SK-N-SH (cell line): ENCODE measurements at regions not wholly inside any gene's neighbourhood (a gene's known extent, or its start where the extent isn't known, plus 50 kb on each side); places are given as distances from the start of the nearest gene placed in this dataset.

ENCODE experiments used
- CTCF ChIA-PET: fragments of 300-600, 350-600 bp; formaldehyde crosslinking; extraction: SDS; loops from one replicate; lab custom pipeline; 2021; lab: Yijun Ruan, JAX
- POLR2A ChIA-PET: fragments of 350-600 bp; sonication (Branson Sonifier 250); formaldehyde crosslinking; extraction: SDS; loops from one replicate; lab custom pipeline; 2020; ENCODE audit warnings: antibody characterized with exemption, inconsistent platforms; lab: Yijun Ruan, JAX
- DNase-seq: peaks from one replicate; pipeline ENCODE4 v3.0.0; 2012
- H2AFZ ChIP-seq: fragments of 200-600 bp; sonication (generic); 2 replicates; pipeline ENCODE4 v1.8.1; 2016; ENCODE audit warnings: antibody characterized with exemption, mild to moderate bottlenecking, low read depth
- H3F3A ChIP-seq: fragments of 200-600 bp; sonication (generic); replicated peaks from 2 replicates; pipeline ENCODE3; 2016; ENCODE audit warnings: antibody characterized with exemption, mild to moderate bottlenecking; ENCODE audit not compliant: insufficient read depth
- H3K27ac ChIP-seq, 2 experiments: fragments of 200-500 bp in 1 of 2; fragments of 200-600 bp in 1 of 2; sonication (Bioruptor generic) in 1 of 2; sonication (generic), shearing (Covaris generic) in 1 of 2; 2 replicates each; pipeline versions ENCODE4 v1.5.1 to v1.6.1; 2014 to 2016; ENCODE audit warnings: low read depth in 2 of 2, inconsistent platforms in 1 of 2, low read length in 1 of 2, mild to moderate bottlenecking in 1 of 2, mixed read lengths in 1 of 2
- H3K27me3 ChIP-seq: fragments of 200-600 bp; sonication (generic), shearing (Covaris generic); 2 replicates; pipeline ENCODE4 v1.6.1; 2016; ENCODE audit warnings: mixed run types; ENCODE audit not compliant: insufficient read depth
- H3K36me3 ChIP-seq, 2 experiments: fragments of 200-500 bp in 1 of 2; fragments of 200-600 bp in 1 of 2; sonication (Bioruptor generic) in 1 of 2; sonication (generic) in 1 of 2; replicated peaks in 1 of 2; 2 replicates each; pipeline versions ENCODE3 to v1.5.1; 2014 to 2016; ENCODE audit warnings: low read length in 1 of 2, mild to moderate bottlenecking in 1 of 2; ENCODE audit not compliant: insufficient read depth in 2 of 2, control insufficient read depth in 1 of 2
- H3K4me1 ChIP-seq, 2 experiments: fragments of 200-500 bp in 1 of 2; fragments of 200-600 bp in 1 of 2; sonication (Bioruptor generic) in 1 of 2; sonication (generic), shearing (Covaris generic) in 1 of 2; 2 replicates each; pipeline versions ENCODE4 v1.5.1 to v1.6.1; 2014 to 2016; ENCODE audit warnings: low read depth in 1 of 2, low read length in 1 of 2, mixed run types in 1 of 2; ENCODE audit not compliant: insufficient read depth in 2 of 2, control insufficient read depth in 1 of 2
- H3K4me2 ChIP-seq: fragments of 200-600 bp; sonication (generic), shearing (Covaris generic); 2 replicates; pipeline ENCODE4 v1.6.1; 2017; ENCODE audit warnings: mixed run types
- H3K4me3 ChIP-seq, 2 experiments: fragments of 200-500 bp in 1 of 2; fragments of 200-600 bp in 1 of 2; sonication (Bioruptor generic) in 1 of 2; sonication (generic), shearing (Covaris generic) in 1 of 2; 2 replicates each; pipeline versions ENCODE4 v1.5.1 to v1.8.1; 2014 to 2016; ENCODE audit warnings: low read depth in 2 of 2, inconsistent platforms in 1 of 2, low read length in 1 of 2, mild to moderate bottlenecking in 1 of 2, mixed read lengths in 1 of 2, moderate library complexity in 1 of 2
- H3K79me2 ChIP-seq: fragments of 200-600 bp; sonication (generic); 2 replicates; pipeline ENCODE4 v1.8.1; 2017; ENCODE audit warnings: mild to moderate bottlenecking; ENCODE audit not compliant: insufficient read depth
- H3K9ac ChIP-seq: fragments of 200-600 bp; sonication (generic); 2 replicates; pipeline ENCODE4 v1.6.1; 2017; ENCODE audit warnings: mixed run types
- H3K9me2 ChIP-seq: fragments of 200-600 bp; sonication (generic); 2 replicates; pipeline ENCODE4 v1.6.1; 2017; ENCODE audit warnings: mixed run types
- H3K9me3 ChIP-seq: fragments of 200-600 bp; sonication (generic); 2 replicates; pipeline ENCODE4 v1.6.1; 2017; ENCODE audit warnings: mixed run types, mild to moderate bottlenecking, moderate library complexity
- H4K20me1 ChIP-seq: fragments of 200-600 bp; sonication (generic); 2 replicates; pipeline ENCODE4 v1.6.1; 2017; ENCODE audit warnings: mild to moderate bottlenecking, mixed run types; ENCODE audit not compliant: insufficient read depth
- CHD2 ChIP-seq: fragments of 150-350 bp; IDR thresholded peaks from 2 replicates; pipeline ENCODE4 v1.6.1; 2018; ENCODE audit warnings: low read length; ENCODE audit not compliant: partially characterized antibody
- ELF1 ChIP-seq: IDR thresholded peaks from 2 replicates; pipeline ENCODE4 v1.4.0; 2012
- EP300 ChIP-seq, 2 experiments: IDR thresholded peaks; 2 replicates each; pipeline versions ENCODE4 v1.4.0 to v1.6.1; 2012; ENCODE audit warnings: borderline replicate concordance in 1 of 2, low read depth in 1 of 2, low read length in 1 of 2
- FOSL2 ChIP-seq: IDR thresholded peaks from 2 replicates; pipeline ENCODE4 v1.4.0; 2012; ENCODE audit warnings: low read depth, mild to moderate bottlenecking, moderate library complexity, borderline replicate concordance
- IRF3 ChIP-seq: fragments of 150-350 bp; IDR thresholded peaks from 2 replicates; pipeline ENCODE4 v1.6.1; 2016; ENCODE audit warnings: mild to moderate bottlenecking, low read depth, low read length
- NFIC ChIP-seq: IDR thresholded peaks from 2 replicates; pipeline ENCODE4 v1.4.0; 2012; ENCODE audit warnings: borderline replicate concordance
- RAD21 ChIP-seq: IDR thresholded peaks from 2 replicates; pipeline ENCODE4 v1.6.1; 2012; ENCODE audit warnings: mild to moderate bottlenecking, low read length
- RXRA ChIP-seq: IDR thresholded peaks from 2 replicates; pipeline ENCODE4 v1.4.0; 2012; ENCODE audit warnings: low read depth, mild to moderate bottlenecking, borderline replicate concordance
- SMC3 ChIP-seq: IDR thresholded peaks from 2 replicates; pipeline ENCODE4 v1.6.1; 2012; ENCODE audit warnings: low read depth, low read length, improper control_type of control experiment
- TAF1 ChIP-seq: IDR thresholded peaks from 2 replicates; pipeline ENCODE4 v1.6.1; 2012; ENCODE audit warnings: low read depth, mild to moderate bottlenecking, low read length, moderate library complexity, borderline replicate concordance
- TCF12 ChIP-seq: IDR thresholded peaks from 2 replicates; pipeline ENCODE4 v1.4.0; 2012
- TEAD4 ChIP-seq: IDR thresholded peaks from 2 replicates; pipeline ENCODE4 v1.4.0; 2012; ENCODE audit warnings: mild to moderate bottlenecking, borderline replicate concordance; ENCODE audit not compliant: insufficient read depth
- USF1 ChIP-seq: IDR thresholded peaks from 2 replicates; pipeline ENCODE4 v1.4.0; 2012; ENCODE audit warnings: low read depth, borderline replicate concordance
- YY1 ChIP-seq: IDR thresholded peaks from 2 replicates; pipeline ENCODE4 v1.4.0; 2012; ENCODE audit warnings: low read depth, mild to moderate bottlenecking
- WGBS: methylation state at CpG from one replicate; pipeline ENCODE4 v1.1.6; 2017; ENCODE audit warnings: low lambda C conversion rate; 5-methylcytosine and 5-hydroxymethylcytosine counted together
- TF ChIP-seq, protein P1 (sequence below): IDR thresholded peaks from 2 replicates; pipeline ENCODE4 v1.6.1; 2012; ENCODE audit warnings: mild to moderate bottlenecking, low read depth, low read length, moderate library complexity

GRCh38 chr12:94070520-94070919, 77.9 kb upstream of the PLXNC1 start:
- Histone ChIP-seq H4K20me1 (no peaks in the 10 kb centered on the region), H3K4me1 (peaks cover 0 to 7% of the 10 kb centered on the region in 2 experiments; a peak in 2 of 4 replicates), H3K9me2 (no peaks in the 10 kb centered on the region), H3K79me2 (no peaks in the 10 kb centered on the region), H3F3A (no peaks in the 10 kb centered on the region), H3K9ac (no peak overlapping the region), H3K4me2 (no peak overlapping the region), H3K27me3 (no peaks in the 10 kb centered on the region), H3K4me3 (no peak overlapping the region), H3K27ac (no peak overlapping the region), H3K36me3 (no peaks in the 10 kb centered on the region), H3K9me3 (no peaks in the 10 kb centered on the region), H2AFZ (no peak overlapping the region)
- TF ChIP-seq TCF12, result no peak
- no peak for TF ChIP-seq CHD2
- no peak for TF ChIP-seq EP300 (IDR thresholded peaks at IDR 0.05; ENCODE audit: borderline replicate concordance in 1 of 2, low read depth in 1 of 2, low read length in 1 of 2)
- no peak for TF ChIP-seq TAF1
- TF ChIP-seq IRF3, result no peak
- no peak for TF ChIP-seq FOSL2
- WGBS, result 55% methylated on average over 5 of the region's 5 CpGs
- DNase-seq, result no peak
- CTCF ChIA-PET, result interaction anchor here (2.2 kb wide), 1 partner anchor 31 kb away, joined by 7 read pairs; no protein-coding TSS in a partner anchor
- POLR2A ChIA-PET, result no interaction called here

- DNase-seq, result no peak
- TF ChIP-seq USF1 (no peak), NFIC (no peak), RAD21 (no peak), SMC3 (no peak), CHD2 (no peak), FOSL2 (no peak), RXRA (no peak), TAF1 (no peak), TEAD4 (no peak), ELF1 (no peak), YY1 (no peak)
- TF ChIP-seq, protein P1, sequence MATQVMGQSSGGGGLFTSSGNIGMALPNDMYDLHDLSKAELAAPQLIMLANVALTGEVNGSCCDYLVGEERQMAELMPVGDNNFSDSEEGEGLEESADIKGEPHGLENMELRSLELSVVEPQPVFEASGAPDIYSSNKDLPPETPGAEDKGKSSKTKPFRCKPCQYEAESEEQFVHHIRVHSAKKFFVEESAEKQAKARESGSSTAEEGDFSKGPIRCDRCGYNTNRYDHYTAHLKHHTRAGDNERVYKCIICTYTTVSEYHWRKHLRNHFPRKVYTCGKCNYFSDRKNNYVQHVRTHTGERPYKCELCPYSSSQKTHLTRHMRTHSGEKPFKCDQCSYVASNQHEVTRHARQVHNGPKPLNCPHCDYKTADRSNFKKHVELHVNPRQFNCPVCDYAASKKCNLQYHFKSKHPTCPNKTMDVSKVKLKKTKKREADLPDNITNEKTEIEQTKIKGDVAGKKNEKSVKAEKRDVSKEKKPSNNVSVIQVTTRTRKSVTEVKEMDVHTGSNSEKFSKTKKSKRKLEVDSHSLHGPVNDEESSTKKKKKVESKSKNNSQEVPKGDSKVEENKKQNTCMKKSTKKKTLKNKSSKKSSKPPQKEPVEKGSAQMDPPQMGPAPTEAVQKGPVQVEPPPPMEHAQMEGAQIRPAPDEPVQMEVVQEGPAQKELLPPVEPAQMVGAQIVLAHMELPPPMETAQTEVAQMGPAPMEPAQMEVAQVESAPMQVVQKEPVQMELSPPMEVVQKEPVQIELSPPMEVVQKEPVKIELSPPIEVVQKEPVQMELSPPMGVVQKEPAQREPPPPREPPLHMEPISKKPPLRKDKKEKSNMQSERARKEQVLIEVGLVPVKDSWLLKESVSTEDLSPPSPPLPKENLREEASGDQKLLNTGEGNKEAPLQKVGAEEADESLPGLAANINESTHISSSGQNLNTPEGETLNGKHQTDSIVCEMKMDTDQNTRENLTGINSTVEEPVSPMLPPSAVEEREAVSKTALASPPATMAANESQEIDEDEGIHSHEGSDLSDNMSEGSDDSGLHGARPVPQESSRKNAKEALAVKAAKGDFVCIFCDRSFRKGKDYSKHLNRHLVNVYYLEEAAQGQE, result no peak
- Histone ChIP-seq H3K27me3 (no peaks in the 10 kb centered on the region), H3K36me3 (no peaks in the 10 kb centered on the region), H3K27ac (no peak overlapping the region), H3K9me3 (no peaks in the 10 kb centered on the region), H3K9me2 (no peaks in the 10 kb centered on the region), H3K4me1 (peaks cover 0 to 7% of the 10 kb centered on the region in 2 experiments; a peak in 2 of 4 replicates), H3K4me3 (no peak overlapping the region), H3K9ac (no peak overlapping the region), H3K4me2 (no peak overlapping the region), H4K20me1 (no peaks in the 10 kb centered on the region), H3K79me2 (no peaks in the 10 kb centered on the region), H2AFZ (no peak overlapping the region), H3F3A (no peaks in the 10 kb centered on the region)
- ChIA-PET POLR2A (no interaction called here), CTCF (interaction anchor here (1.0 to 2.2 kb wide), 3 partner anchors 29 to 555 kb away, joined by 3 to 7 read pairs (median 3); no protein-coding TSS in a partner anchor)
- WGBS, result 58% methylated on average over 2 of the region's 2 CpGs
These were observed 77.1 kb upstream of the PLXNC1 start for GRCh38 chr12:94071258-94071657.
